Vagina (tissue), 2 donors: ENCODE measurements at regions not wholly inside any gene's neighbourhood (a gene's known extent, or its start where the extent isn't known, plus 50 kb on each side); places are given as distances from the start of the nearest gene placed in this dataset.

ENCODE experiments used
- POLR2AphosphoS5 ChIP-seq, 2 donors: sonication (generic); formaldehyde crosslinking; IDR thresholded peaks; one replicate each; pipeline ENCODE4 v1.9.0; 2017; ENCODE audit warnings: antibody characterized with exemption in 2 of 2, mild to moderate bottlenecking in 2 of 2, low read depth in 1 of 2; ENCODE audit not compliant: insufficient read depth in 1 of 2
- TF ChIP-seq, protein P1 (sequence below), 3 experiments: fragments of 450-650 bp in 2 of 3; fragments of 200-600 bp in 1 of 3; sonication (generic) in 1 of 3; IDR thresholded peaks; one replicate each; pipeline ENCODE4 v1.5.1; 2017 to 2019; ENCODE audit warnings: antibody characterized with exemption in 3 of 3, mild to moderate bottlenecking in 2 of 3, moderate library complexity in 2 of 3

DNA sequence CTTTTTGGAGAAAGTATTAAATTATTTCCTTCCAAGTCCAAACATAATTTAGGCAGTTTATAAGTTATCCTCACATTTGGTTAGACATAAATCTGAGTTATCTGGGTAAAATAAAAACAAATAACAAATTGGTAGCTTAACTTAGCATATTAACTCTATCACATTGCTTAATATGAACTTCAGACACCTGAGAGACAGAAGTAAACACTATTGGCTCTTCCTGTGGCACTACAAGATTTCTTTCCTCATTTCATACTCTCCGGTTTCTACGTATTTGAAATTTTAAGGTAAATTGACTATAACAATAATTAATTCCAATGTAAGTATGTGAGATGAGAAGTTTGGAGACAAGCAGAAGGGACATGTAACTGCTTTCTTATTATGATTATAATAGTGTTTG, 106.8 kb downstream of the TRMT11 start:
- TF ChIP-seq, protein P1, sequence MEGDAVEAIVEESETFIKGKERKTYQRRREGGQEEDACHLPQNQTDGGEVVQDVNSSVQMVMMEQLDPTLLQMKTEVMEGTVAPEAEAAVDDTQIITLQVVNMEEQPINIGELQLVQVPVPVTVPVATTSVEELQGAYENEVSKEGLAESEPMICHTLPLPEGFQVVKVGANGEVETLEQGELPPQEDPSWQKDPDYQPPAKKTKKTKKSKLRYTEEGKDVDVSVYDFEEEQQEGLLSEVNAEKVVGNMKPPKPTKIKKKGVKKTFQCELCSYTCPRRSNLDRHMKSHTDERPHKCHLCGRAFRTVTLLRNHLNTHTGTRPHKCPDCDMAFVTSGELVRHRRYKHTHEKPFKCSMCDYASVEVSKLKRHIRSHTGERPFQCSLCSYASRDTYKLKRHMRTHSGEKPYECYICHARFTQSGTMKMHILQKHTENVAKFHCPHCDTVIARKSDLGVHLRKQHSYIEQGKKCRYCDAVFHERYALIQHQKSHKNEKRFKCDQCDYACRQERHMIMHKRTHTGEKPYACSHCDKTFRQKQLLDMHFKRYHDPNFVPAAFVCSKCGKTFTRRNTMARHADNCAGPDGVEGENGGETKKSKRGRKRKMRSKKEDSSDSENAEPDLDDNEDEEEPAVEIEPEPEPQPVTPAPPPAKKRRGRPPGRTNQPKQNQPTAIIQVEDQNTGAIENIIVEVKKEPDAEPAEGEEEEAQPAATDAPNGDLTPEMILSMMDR (IDR thresholded peaks at IDR 0.05) = no peak
- no peak for TF ChIP-seq POLR2AphosphoS5 (IDR thresholded peaks at IDR 0.05; ENCODE audit: insufficient read depth in 1 of 2, low read depth in 1 of 2)
